ENCODE measurements at regions not wholly inside any gene's neighbourhood (a gene's known extent, or its start where the extent isn't known, plus 50 kb on each side); places are given as distances from the start of the nearest gene placed in this dataset.

DNA sequence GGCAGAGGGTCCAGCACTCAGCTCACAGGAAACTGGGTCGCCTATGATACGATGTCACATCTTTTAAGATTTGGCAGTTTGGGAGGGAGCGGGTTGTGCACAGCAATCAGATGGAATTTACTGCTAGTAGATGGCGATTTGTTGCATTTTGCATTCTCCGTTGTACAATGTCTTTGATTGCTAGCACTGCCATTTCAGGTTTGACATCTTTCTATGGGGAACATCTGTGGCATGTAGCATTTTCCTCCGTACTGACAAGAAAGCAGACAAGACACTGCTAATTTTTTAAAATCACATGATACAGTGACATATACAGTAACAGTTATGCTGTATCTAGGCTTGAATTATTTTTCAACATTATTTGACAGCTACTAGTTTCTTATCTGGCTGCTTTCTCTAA, 119.7 kb upstream of the PCSK2 start:
- TF ChIP-seq, protein P1, sequence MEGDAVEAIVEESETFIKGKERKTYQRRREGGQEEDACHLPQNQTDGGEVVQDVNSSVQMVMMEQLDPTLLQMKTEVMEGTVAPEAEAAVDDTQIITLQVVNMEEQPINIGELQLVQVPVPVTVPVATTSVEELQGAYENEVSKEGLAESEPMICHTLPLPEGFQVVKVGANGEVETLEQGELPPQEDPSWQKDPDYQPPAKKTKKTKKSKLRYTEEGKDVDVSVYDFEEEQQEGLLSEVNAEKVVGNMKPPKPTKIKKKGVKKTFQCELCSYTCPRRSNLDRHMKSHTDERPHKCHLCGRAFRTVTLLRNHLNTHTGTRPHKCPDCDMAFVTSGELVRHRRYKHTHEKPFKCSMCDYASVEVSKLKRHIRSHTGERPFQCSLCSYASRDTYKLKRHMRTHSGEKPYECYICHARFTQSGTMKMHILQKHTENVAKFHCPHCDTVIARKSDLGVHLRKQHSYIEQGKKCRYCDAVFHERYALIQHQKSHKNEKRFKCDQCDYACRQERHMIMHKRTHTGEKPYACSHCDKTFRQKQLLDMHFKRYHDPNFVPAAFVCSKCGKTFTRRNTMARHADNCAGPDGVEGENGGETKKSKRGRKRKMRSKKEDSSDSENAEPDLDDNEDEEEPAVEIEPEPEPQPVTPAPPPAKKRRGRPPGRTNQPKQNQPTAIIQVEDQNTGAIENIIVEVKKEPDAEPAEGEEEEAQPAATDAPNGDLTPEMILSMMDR (conservative IDR thresholded peaks at IDR 0.05): no peak
- TF ChIP-seq ZFX (IDR thresholded peaks at IDR 0.05): no peak
